ENCODE measurements at regions not wholly inside any gene's neighbourhood (a gene's known extent, or its start where the extent isn't known, plus 50 kb on each side); places are given as distances from the start of the nearest gene placed in this dataset.

DNA sequence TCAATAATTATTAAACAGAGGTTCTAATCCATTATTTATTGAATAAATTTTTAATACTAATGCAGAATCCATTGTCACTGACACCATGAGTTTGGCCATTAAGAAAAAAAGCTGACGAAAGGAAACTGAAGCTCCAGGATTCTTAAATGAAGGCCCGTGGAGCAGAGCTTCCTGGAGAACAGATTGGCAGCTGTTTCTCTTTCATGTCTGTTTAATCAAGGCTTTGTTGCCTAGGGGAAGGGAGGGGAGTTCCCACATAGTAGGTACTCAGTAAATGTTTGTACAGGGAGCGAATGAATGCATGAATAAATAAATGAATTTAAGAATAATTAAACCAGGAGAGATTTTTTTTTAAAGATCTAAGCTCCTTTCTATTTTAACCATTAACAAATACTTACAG, 315.1 kb upstream of the KLHL29 start:
- DNase-seq (ENCODE audit: low read depth), result no peak

DNA sequence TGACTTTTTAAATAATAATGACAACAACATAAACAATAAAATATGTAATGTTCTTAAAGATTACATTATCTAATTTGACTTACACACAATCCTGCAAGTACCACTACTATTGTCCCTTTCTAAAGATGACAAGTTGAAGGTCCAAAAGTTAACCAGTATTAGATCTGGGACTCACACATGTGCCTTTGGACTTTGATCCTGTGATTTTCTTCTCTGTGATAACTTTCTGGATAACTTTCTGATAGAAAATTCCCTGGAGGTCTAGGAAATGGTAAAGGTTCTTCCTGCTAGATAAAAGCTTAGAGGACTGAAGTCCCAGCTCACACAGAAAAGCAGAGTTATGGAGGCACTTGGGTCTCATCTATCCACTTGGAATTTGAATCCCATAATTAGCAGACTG, 311.9 kb upstream of the KLHL29 start:
- DNase-seq (ENCODE audit: low read depth), result no peak

DNA sequence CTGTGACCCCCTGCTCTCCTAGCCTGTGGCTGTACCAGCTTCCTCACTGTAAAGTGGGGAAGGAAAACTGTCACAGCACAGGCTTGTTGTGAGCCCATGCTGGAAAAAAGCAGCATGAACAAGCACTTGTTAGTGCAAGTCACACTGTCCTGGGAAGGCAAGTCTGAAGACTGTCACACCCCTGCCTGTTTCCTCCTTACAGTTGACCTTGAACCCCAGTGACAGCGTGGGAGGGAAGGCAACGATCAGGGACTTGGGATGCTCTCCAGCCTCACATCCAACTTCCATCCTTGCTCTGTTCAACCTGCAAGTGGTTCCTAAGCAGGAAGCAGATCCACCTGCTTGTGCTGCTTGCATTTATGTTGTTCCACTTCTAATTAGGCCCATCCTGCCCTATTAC, 311.3 kb upstream of the KLHL29 start:
- DNase-seq (ENCODE audit: low read depth), result no peak

DNA sequence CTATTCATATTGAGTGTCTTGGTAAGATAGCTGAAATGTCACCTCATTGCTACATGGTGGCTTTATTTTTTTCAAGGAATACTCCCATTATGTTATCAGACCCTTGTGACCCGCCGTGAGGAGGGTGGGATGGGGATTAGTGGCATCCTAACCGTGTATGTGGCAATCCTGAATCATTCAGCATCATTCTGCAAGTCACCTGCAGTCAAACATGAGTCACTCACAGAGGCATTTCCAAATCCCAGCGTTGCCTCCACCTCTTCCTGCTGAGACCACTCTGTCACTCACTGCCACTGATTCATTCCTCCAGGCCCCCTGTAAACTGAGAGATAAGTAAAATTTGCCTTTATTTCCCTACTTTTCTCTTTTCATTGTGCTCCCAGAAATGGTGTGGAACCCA, 307.4 kb upstream of the KLHL29 start:
- DNase-seq (ENCODE audit: low read depth), result no peak

DNA sequence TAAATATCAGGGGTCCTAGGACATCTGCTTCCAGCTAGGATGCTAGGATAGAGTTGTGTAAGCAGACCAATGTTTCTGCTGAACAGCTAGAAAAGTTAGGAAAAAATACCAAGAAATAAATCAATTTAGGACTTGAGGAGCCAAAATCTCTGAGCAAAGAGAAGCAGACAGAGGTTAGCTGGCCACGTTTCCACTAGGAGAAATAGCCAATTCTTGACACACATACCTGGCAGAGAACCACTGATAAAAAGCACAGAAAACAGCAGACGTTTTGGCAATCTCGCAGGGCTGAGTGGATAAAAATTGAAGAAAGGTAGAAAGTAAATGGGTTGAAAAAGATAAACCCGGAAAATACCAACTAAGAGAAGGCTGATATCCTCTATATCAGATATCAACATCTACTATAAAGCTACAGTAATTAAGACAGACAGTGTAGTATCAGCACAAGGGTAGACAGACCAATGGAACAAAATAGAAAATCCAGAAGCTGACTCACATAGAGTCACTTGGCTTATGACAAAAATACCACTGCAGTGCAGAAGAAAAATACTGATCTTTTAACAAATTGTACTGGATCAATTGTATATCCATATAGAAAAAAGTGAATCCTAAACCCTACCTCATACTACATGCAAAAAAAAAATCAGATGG, 306.1 kb upstream of the KLHL29 start:
- no peak for DNase-seq (ENCODE audit: low read depth)

DNA sequence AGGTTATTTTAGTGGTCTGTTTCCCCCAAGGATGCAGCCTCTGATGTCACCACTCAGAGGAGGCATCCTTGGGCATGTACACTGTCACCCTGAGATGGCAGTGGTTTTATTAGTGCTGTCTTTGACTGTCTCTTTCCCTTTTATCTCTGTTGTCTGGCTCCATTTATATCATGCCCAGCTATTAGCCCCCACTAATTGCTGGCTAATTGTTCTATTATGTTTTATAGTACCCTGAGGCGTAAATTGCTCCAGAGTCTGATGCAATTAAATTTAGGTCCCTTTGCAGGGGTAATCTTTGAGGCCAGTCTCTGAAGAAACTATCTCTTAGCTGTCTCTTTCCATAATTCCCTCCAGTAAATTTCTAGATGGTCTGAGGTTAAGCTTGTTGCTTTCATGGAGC, 301.0 kb upstream of the KLHL29 start:
- no peak for DNase-seq (ENCODE audit: low read depth)

DNA sequence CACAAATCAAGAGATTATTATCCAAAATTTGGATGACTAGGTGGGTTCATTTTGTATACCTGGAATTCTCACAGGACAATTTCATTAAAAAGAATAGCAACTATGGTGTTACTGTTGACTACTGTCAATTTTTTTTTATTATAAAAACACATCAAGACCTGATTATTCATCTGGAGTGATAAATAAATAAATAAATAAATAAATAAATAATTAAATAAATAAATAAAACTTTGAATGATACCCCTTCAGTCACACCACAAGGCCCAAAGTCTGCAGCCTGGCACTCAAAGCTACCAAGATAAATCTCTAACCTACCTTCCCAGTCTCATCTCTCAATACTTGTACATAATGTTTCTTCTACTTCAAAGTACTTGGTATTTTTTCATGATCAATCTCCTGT, 294.0 kb upstream of the KLHL29 start:
- DNase-seq (ENCODE audit: low read depth), result no peak

DNA sequence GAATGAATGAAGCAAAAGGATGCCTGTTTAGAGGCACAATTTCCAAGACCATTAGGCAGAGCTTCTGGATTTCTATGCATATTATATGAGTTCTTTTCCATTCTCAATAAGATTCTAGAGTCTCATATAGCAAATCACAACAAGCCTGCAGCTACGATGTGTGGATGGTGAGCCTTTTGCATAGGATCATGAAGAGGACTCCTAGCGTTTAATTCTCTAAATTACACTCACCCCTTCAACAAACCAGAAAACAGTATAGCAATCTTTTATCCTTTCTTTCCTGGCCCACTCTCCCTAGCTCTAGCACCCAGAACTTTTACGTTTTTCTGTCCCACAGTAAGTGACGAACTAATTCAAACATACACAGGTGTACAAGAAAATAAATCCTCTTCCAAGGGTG, 293.1 kb upstream of the KLHL29 start:
- no peak for DNase-seq (ENCODE audit: low read depth)

DNA sequence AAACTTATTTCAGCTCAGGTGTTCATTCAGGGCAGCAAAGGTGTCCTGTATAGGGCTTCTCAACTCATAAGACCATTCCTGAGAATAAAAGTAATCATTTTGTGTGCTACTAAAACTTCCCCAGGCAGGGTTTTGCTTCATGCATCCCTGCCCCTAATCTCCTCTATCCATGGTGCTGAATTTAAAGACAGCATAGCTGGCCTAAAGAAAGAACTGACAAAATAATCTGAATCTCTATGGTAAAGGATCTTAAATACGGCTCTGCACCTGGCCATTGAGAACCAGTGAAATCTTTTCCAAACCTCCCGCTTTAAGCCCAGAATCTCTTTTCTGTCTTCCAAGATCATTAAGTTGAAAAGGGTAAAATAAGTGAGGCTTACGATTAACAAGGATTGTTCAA, 292.1 kb upstream of the KLHL29 start:
- peak; percentile 3 for DNase-seq (ENCODE audit: low read depth)

DNA sequence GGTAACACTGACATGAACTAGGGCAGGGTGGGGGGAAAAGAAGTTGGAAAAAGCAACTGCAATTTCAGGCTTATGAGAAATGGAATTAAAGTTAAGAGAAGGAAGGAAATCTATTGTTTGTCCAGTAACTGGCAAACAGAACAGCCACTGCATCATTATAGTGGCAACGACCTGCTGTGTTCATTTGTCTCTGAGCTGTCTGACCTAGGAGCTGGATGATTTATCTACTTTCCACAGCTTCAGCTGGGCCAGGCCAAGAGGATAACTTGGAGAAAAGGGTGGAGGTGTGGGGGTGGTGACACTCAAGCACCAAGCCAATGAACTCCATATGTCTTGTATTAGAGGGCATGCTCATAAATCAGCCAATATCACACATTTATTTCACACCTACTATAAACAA, 291.5 kb upstream of the KLHL29 start:
- no peak for DNase-seq (ENCODE audit: low read depth)

DNA sequence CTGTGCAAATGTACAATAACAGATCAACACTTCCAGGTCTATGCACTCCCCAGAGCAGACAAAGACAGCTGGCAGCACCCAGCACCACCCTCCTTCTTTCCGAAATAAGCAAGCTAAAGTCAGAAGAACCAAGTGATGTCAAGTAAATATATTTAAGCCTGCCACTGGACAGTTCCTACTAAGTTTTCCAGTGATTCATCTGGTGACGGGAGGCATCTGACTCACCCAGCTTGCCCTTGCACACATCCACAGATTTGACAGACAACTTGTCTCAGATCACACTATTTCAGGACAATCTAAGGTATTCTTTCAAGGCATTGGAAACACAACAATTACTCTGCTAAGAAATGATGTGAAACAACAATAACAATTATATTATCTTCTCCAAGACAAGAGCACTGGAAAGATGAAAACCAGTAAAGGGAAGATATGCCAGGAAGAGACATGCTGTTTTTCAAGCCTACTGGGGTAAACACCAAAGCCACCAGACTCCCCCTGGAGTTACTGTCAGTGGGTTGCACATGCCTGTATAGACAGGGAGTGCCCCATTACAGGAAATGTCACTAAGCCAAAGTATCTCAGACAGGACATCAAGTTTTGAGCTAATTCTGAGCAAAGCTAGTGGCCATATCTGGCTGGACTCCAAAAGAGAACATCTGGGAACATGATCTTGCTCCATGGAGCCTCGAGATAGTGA, 287.9 kb upstream of the KLHL29 start:
- DNase-seq (ENCODE audit: low read depth), result no peak

DNA sequence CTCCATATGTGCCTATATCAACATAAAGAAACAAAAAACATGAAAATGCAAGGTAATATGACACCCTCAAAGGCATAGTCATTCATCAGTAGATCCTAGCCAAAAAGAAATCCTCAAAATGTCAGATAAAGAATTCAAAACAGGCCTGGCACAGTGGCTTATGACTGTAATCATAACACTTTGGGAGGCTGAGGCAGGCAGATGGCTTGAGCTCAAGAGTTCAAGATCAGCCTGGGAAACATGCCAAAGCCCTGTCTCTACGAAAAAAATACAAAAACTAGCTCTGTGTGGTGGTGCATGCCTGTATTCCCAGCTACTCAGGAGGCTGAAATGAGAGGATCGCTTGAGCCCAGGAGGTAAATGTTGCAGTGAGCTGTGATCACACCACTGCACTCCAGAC, 284.6 kb upstream of the KLHL29 start:
- no peak for DNase-seq (ENCODE audit: low read depth)

DNA sequence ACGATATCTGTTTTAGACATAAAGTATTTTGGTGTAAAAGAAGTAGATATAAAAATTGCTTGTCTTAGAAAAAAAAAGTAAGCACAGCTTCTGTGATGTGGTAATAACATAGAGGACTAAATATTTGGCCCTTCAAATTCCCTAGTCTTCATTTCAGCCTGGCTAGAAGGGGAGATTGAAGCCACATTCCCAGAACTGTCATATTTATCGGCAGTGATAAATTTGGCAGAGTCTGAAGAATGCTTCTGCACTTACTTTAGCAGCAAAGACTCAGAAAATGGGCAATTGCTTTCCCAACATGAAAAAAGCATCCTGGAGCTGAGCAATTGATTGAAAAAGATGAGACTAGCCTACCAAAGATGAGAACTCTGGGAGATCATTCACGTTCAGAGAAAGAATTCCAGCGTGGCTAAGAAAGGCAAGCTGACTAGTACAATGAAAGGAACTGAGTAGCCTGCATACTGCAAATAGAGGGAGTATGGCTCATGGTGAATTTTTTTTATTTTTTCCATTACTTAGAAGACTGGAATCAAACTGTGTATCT, 278.7 kb upstream of the KLHL29 start:
- no peak for DNase-seq (ENCODE audit: low read depth)

DNA sequence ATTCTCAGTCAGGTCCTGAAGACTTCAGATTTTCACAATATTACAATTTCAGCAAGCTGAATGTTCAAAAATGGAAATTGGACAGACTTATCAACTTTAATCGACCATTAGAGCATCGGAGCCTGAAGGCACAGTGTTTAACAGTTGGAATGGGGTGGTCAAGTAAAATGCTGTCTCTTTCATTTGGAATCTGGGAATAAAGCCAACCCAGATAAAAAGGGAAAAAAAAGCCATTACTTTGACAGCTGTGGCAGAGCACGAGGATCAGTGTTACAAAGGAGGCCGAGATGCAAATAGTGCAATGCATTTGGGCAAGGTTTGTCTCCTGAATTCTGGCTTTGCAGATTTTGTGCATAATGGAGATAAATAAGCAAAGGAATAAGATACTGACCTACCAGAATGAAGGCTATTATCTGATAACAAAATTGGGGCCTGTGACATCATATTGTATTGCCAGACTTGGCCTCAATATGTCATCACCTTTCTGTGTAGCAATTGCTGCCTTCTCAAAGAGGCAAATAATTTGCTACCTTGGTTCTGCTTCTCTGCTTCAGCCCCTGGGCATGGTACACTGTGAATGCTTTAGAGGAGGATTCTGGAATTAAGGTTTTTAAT, 277.5 kb upstream of the KLHL29 start:
- DNase-seq (ENCODE audit: low read depth), result no peak

DNA sequence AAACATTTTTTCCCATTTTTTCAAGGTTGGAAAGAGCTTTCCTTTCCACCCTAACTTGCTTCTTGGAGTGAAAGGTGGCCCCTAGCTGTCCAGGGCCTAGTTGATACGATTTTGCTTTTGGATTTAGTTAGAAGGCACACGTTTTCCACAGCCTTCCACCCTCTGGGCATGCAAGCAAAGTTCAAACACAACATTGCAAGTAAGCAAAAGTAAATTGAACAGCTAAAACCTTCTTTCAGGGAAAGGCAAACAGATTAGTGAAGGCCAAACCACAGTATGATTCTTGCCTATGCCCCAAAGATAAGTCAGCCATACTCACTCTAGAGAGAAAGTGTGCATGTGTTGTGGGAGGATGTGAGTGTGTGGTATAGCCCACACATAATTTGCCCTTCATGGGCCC, 273.7 kb upstream of the KLHL29 start:
- DNase-seq (ENCODE audit: low read depth), result no peak

DNA sequence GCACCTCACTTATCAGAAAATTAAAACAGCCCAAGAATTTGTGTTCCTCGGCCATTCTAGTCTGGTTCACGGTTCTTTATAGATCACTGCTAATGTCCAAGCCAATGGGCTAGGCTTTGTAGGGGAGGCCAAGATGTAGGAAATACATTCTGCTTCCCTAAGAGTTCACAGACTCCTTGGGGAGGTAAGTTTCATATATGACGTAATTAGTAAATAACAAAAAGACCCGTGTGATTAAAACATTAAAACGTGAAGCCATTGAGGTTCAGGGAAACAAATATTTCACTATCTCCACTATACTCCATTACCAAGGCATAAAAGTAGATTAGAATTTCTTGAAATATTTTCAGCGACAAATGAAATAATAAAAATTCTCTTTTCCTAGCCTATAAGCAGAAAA, 272.5 kb upstream of the KLHL29 start:
- no peak for DNase-seq (ENCODE audit: low read depth)

DNA sequence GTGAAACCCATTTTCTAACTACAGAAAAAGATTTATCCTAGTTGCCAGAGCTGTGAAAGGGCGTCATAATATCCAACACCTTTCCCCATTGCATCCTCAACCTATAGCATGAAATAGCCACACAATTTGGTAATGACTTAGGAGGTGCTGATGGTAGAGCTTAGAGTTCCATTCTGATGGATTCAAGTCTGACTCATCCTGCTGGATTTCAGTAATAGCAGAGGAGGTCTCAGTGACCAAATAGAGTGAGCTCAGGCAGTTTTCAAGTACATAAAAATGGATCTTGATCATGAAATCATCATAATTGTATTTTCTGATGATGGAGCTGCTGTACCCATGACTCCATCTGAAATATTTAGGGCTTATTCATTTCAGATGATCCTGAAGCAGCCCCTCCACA, 270.7 kb upstream of the KLHL29 start:
- DNase-seq (ENCODE audit: low read depth), result no peak

DNA sequence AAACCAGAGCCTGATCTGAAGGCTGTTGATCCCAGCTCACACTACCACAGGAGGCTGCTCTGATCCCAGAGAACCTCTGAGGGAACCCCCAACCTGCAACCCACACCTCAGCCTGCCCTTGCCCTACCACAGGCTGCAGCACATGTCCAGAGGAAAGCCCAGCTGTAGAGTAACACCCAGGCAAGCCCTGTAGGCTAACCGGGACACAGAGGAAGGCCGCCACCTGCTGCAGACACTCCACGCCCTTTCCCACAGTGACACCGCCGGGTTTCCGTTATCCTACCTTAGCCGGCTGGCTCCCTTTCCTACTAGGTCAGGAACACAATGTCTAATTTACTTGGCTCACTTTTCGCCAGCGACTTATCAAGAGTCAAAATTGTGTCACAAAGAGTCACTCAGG, 266.7 kb upstream of the KLHL29 start:
- no peak for DNase-seq (ENCODE audit: low read depth)

DNA sequence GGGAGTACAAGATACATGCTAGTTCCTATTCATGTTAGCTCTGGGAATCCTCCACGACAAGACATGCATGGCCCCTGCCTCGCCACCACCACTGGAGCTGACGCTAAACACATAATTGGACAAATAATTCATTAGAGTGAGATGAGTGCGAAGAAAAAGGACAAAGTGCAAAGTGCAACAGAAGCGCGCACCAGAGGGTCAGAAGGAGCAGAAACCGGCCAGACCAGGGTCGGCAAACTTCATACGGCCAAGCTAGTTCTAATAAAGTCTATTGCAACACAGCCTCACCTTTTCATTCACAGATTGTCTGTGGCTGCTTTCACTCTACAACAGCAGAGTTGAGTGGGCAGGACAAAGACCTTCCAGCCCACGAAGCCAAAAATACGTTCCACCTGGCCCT, 266.1 kb upstream of the KLHL29 start:
- no peak for DNase-seq (ENCODE audit: low read depth)

DNA sequence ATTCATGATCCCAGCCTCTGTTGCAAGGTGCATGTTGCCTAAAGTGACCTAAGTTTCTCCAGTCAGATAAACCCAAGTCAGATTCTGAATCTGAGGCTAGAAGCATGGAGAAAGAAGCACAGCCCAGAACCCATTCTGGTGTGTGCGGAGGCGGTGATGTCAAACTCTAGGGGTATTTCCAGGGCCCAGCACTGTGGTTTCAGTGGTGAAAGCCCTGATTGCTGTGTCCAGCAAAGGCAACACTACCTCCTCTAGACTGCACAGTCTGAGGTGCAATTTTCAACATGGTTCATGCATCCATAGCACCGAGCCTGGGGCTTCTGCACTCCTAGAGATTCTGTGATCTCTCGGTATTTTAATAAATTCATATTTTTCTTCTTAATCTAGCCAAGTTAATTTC, 264.8 kb upstream of the KLHL29 start:
- no peak for DNase-seq (ENCODE audit: low read depth)

DNA sequence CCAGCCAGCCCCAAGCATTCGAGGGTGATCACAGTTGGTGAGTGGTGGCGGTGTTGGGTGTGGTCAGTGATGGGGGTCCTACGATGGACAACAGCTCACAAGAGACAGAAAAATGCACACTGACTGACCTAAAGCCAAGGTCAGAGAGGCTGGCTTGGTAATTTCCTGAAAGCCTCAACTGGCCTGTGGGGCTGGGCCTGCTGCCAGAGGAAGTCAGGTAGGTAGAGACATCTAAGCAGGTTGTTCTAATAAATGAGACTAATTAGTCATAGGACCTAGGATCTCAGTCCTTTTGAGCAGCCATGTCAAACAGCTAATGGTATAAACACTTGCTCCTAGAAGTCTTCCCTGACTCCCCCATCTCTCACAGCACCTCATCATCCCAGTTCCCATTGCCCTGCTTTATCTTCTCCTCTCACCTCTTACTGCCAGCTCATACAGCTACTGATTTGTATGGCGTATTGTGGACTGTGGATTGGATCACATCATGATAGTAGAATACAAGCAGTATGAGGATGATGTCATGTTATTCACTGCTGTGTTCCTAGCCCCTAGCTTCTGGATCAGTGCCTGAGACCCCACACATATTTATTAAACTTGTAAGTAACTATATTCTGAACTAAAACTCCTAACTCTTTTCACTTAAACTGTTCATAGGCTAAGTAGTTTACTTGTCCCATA, 262.9 kb upstream of the KLHL29 start:
- no peak for DNase-seq (ENCODE audit: low read depth)

DNA sequence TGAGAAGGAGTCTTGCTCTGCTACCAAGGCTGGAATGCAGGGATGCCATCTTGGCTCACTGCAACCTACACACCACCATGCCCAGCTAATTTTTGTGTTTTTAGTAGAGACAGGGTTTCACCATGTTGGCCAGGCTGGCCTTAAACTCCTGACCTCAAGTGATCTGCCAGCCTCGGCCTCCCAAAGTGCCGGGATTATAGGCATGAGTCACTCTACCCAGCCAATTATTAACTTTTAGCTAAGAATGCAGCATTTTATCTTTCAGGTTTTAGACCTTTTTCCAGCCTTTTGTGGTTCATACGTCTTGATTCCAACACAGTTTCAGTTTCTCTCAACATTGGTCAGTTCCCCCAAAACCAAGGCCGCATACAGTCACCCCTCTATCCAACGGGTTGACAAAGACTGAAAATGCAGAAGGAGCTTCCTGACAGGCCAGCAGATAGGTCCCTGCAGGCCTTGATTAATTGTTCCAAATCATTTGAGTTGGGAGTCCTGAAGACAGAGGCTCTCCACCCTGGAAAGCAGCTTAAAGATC, 262.2 kb upstream of the KLHL29 start:
- DNase-seq (ENCODE audit: low read depth), result no peak
